ENCODE measurements at regions not wholly inside any gene's neighbourhood (a gene's known extent, or its start where the extent isn't known, plus 50 kb on each side); places are given as distances from the start of the nearest gene placed in this dataset.

GRCh38 chr12:87795555-87795954, 233.6 kb downstream of the C12orf50 start:
- no peak for DNase-seq (ENCODE audit: low read depth)
- TF ChIP-seq CTCF (conservative IDR thresholded peaks at IDR 0.05; ENCODE audit: low read depth, low read length): no peak
- H3K4me3 ChIP-seq (ENCODE audit: low read length): no peak overlapping the region

GRCh38 chr12:87794854-87795253, 234.3 kb downstream of the C12orf50 start:
- no peak overlapping the region for H3K4me3 ChIP-seq (ENCODE audit: low read length)
- TF ChIP-seq CTCF (conservative IDR thresholded peaks at IDR 0.05; ENCODE audit: low read depth, low read length): no peak
- DNase-seq (ENCODE audit: low read depth): peak; percentile 50

GRCh38 chr12:87793131-87793530, 236.1 kb downstream of the C12orf50 start:
- DNase-seq (ENCODE audit: low read depth): no peak
- TF ChIP-seq CTCF (conservative IDR thresholded peaks at IDR 0.05; ENCODE audit: low read depth, low read length): no peak
- no peak overlapping the region for H3K4me3 ChIP-seq (ENCODE audit: low read length)

GRCh38 chr12:87784350-87784749, 244.9 kb downstream of the C12orf50 start:
- TF ChIP-seq CTCF (conservative IDR thresholded peaks at IDR 0.05; ENCODE audit: low read depth, low read length): no peak
- no peak for DNase-seq (ENCODE audit: low read depth)
- no peak overlapping the region for H3K4me3 ChIP-seq (ENCODE audit: low read length)

- TF ChIP-seq CTCF (conservative IDR thresholded peaks at IDR 0.05; ENCODE audit: low read depth, low read length): no peak
- no peak overlapping the region for H3K4me3 ChIP-seq (ENCODE audit: low read length)
- no peak for DNase-seq (ENCODE audit: low read depth)
Measured at GRCh38 chr12:87783467-87783866, 245.7 kb downstream of the C12orf50 start.

- no peak overlapping the region for H3K4me3 ChIP-seq (ENCODE audit: low read length)
- no peak for TF ChIP-seq CTCF (conservative IDR thresholded peaks at IDR 0.05; ENCODE audit: low read depth, low read length)
- no peak for DNase-seq (ENCODE audit: low read depth)
Measured at GRCh38 chr12:87782838-87783237, 246.4 kb downstream of the C12orf50 start.

- no peak for DNase-seq (ENCODE audit: low read depth)
- no peak overlapping the region for H3K4me3 ChIP-seq (ENCODE audit: low read length)
- no peak for TF ChIP-seq CTCF (conservative IDR thresholded peaks at IDR 0.05; ENCODE audit: low read depth, low read length)
Measured at GRCh38 chr12:87779858-87780498, 249.2 kb downstream of the C12orf50 start.

Data from retinal pigment epithelial cell (primary cell).